WTC11 (cell line): ENCODE measurements at regions not wholly inside any gene's neighbourhood (a gene's known extent, or its start where the extent isn't known, plus 50 kb on each side); places are given as distances from the start of the nearest gene placed in this dataset.

Experiments used
- ATAC-seq: fragments of 200-7000 bp; cut with Tn5 transposase; 2 replicates; pipeline ENCODE4 v1.10.0; 2021; ENCODE audit warnings: mild to moderate bottlenecking, moderate library complexity
- CTCF ChIA-PET: fragments of 300-600 bp; sonication (Branson Sonifier 250); formaldehyde crosslinking; loops from one replicate; lab custom pipeline; 2021; ENCODE audit warnings: antibody characterized with exemption; lab: Charles Lee
- POLR2A ChIA-PET: fragments of 350-600 bp; sonication (Branson Sonifier 250); formaldehyde crosslinking; loops from one replicate; lab custom pipeline; 2021; ENCODE audit warnings: antibody characterized with exemption; lab: Charles Lee
- DNase-seq: peaks from one replicate; pipeline ENCODE4 v3.0.0; 2021; ENCODE audit warnings: low spot score
- H3K27ac Mint-ChIP-seq: 2 replicates; pipeline ENCODE4 v1.8.0; 2021; ENCODE audit warnings: mixed read lengths
- H3K27me3 Mint-ChIP-seq: 2 replicates; pipeline ENCODE4 v1.8.0; 2021; ENCODE audit warnings: low read depth, mild to moderate bottlenecking, moderate library complexity, mixed read lengths
- H3K36me3 Mint-ChIP-seq: 2 replicates; pipeline ENCODE4 v1.8.0; 2021; ENCODE audit warnings: mixed read lengths
- H3K4me1 Mint-ChIP-seq: 2 replicates; pipeline ENCODE4 v1.8.0; 2022; ENCODE audit warnings: mixed read lengths
- H3K4me3 Mint-ChIP-seq: 2 replicates; pipeline ENCODE4 v1.8.0; 2021; ENCODE audit warnings: mild to moderate bottlenecking, moderate library complexity, mixed read lengths
- H3K9me3 Mint-ChIP-seq: 2 replicates; pipeline ENCODE4 v1.8.0; 2021; ENCODE audit warnings: mixed read lengths
- ARID4B ChIP-seq: sonication (generic); formaldehyde crosslinking; IDR thresholded peaks from 2 replicates; pipeline ENCODE4 v1.8.0; 2023; ENCODE audit warnings: missing genetic modification reagents, mild to moderate bottlenecking, borderline replicate concordance
- ATF6 ChIP-seq: sonication (generic); formaldehyde crosslinking; IDR thresholded peaks from 2 replicates; pipeline ENCODE4 v1.8.1; 2023; ENCODE audit warnings: mild to moderate bottlenecking, missing genetic modification reagents
- ERG ChIP-seq: fragments of 250-450 bp; sonication (Bioruptor Pico); IDR thresholded peaks from 2 replicates; pipeline ENCODE4 v1.8.0; 2021; ENCODE audit warnings: mild to moderate bottlenecking
- ETV6 ChIP-seq: sonication (generic); formaldehyde crosslinking; IDR thresholded peaks from 2 replicates; pipeline ENCODE4 v1.8.1; 2022; ENCODE audit warnings: mild to moderate bottlenecking, missing genetic modification reagents
- GRHL2 ChIP-seq: fragments of 250-450 bp; sonication (Bioruptor Pico); IDR thresholded peaks from 2 replicates; pipeline ENCODE4 v1.8.0; 2022; ENCODE audit warnings: mild to moderate bottlenecking, moderate library complexity; ENCODE audit not compliant: insufficient replicate concordance, severe bottlenecking
- HMGA2 ChIP-seq: fragments of 250-450 bp; sonication (Bioruptor Pico); IDR thresholded peaks from 2 replicates; pipeline ENCODE4 v1.4.0; 2021; ENCODE audit warnings: mild to moderate bottlenecking, moderate library complexity
- IRF2 ChIP-seq: sonication (generic); formaldehyde crosslinking; IDR thresholded peaks from 2 replicates; pipeline ENCODE4 v1.8.0; 2022; ENCODE audit warnings: low read depth, missing genetic modification reagents, borderline replicate concordance
- NFATC4 ChIP-seq: fragments of 250-450 bp; sonication (Bioruptor Pico); IDR thresholded peaks from 2 replicates; pipeline ENCODE4 v1.9.0; 2021; ENCODE audit warnings: mild to moderate bottlenecking
- NFE2L1 ChIP-seq: sonication (generic); formaldehyde crosslinking; IDR thresholded peaks from 2 replicates; pipeline ENCODE4 v1.8.1; 2023; ENCODE audit warnings: missing genetic modification reagents
- OVOL2 ChIP-seq: fragments of 250-450 bp; sonication (Bioruptor Pico); IDR thresholded peaks from 2 replicates; pipeline ENCODE4 v1.9.0; 2021; ENCODE audit warnings: mild to moderate bottlenecking, borderline replicate concordance
- ZNF121 ChIP-seq: sonication (generic); formaldehyde crosslinking; IDR thresholded peaks from 2 replicates; pipeline ENCODE4 v1.8.0; 2023; ENCODE audit warnings: missing genetic modification reagents
- ZNF219 ChIP-seq: sonication (generic); formaldehyde crosslinking; IDR thresholded peaks from 2 replicates; pipeline ENCODE4 v1.8.0; 2023; ENCODE audit warnings: missing genetic modification reagents, mild to moderate bottlenecking, borderline replicate concordance
- ZNF425 ChIP-seq: fragments of 250-450 bp; sonication (Bioruptor Pico); conservative IDR thresholded peaks from 2 replicates; pipeline ENCODE4 v1.9.0; 2021; ENCODE audit warnings: mild to moderate bottlenecking
- TF ChIP-seq, protein P1 (sequence below): sonication (generic); formaldehyde crosslinking; IDR thresholded peaks from 2 replicates; pipeline ENCODE4 v1.8.0; 2023; ENCODE audit warnings: mild to moderate bottlenecking, missing genetic modification reagents
- TF ChIP-seq, protein P2 (sequence below): sonication (generic); formaldehyde crosslinking; IDR thresholded peaks from 2 replicates; pipeline ENCODE4 v1.8.1; 2023; ENCODE audit warnings: mild to moderate bottlenecking, missing genetic modification reagents, borderline replicate concordance

GRCh38 chr21:38752051-38752505, 53.7 kb upstream of the ETS2 start:
- Mint-ChIP-seq H3K4me3 (no peak overlapping the region), H3K27ac (no peak overlapping the region), H3K27me3 (no peaks in the 10 kb centered on the region), H3K4me1 (peaks cover 15% of the 10 kb centered on the region), H3K9me3 (peaks cover 2% of the 10 kb centered on the region), H3K36me3 (no peaks in the 10 kb centered on the region)
- ChIA-PET CTCF (interaction anchor here (1.1 kb wide), 1 partner anchor 8 kb away, joined by 3 read pairs; no protein-coding TSS in a partner anchor), POLR2A (no interaction called here)
- TF ChIP-seq, protein P1, sequence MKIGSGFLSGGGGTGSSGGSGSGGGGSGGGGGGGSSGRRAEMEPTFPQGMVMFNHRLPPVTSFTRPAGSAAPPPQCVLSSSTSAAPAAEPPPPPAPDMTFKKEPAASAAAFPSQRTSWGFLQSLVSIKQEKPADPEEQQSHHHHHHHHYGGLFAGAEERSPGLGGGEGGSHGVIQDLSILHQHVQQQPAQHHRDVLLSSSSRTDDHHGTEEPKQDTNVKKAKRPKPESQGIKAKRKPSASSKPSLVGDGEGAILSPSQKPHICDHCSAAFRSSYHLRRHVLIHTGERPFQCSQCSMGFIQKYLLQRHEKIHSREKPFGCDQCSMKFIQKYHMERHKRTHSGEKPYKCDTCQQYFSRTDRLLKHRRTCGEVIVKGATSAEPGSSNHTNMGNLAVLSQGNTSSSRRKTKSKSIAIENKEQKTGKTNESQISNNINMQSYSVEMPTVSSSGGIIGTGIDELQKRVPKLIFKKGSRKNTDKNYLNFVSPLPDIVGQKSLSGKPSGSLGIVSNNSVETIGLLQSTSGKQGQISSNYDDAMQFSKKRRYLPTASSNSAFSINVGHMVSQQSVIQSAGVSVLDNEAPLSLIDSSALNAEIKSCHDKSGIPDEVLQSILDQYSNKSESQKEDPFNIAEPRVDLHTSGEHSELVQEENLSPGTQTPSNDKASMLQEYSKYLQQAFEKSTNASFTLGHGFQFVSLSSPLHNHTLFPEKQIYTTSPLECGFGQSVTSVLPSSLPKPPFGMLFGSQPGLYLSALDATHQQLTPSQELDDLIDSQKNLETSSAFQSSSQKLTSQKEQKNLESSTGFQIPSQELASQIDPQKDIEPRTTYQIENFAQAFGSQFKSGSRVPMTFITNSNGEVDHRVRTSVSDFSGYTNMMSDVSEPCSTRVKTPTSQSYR (CRISPR knock-in tag), result no peak
- TF ChIP-seq NFE2L1 (CRISPR knock-in tag) (no peak), GRHL2 (CRISPR knock-in tag) (no peak), NFATC4 (CRISPR knock-in tag) (no peak), ZNF425 (CRISPR knock-in tag) (no peak), ARID4B (CRISPR knock-in tag) (no peak), IRF2 (no peak), ZNF121 (no peak), HMGA2 (CRISPR knock-in tag) (no peak), OVOL2 (CRISPR knock-in tag) (no peak), ATF6 (CRISPR knock-in tag) (no peak), ZNF219 (CRISPR knock-in tag) (no peak), ETV6 (CRISPR knock-in tag) (no peak), ERG (CRISPR knock-in tag) (no peak)
- TF ChIP-seq, protein P2, sequence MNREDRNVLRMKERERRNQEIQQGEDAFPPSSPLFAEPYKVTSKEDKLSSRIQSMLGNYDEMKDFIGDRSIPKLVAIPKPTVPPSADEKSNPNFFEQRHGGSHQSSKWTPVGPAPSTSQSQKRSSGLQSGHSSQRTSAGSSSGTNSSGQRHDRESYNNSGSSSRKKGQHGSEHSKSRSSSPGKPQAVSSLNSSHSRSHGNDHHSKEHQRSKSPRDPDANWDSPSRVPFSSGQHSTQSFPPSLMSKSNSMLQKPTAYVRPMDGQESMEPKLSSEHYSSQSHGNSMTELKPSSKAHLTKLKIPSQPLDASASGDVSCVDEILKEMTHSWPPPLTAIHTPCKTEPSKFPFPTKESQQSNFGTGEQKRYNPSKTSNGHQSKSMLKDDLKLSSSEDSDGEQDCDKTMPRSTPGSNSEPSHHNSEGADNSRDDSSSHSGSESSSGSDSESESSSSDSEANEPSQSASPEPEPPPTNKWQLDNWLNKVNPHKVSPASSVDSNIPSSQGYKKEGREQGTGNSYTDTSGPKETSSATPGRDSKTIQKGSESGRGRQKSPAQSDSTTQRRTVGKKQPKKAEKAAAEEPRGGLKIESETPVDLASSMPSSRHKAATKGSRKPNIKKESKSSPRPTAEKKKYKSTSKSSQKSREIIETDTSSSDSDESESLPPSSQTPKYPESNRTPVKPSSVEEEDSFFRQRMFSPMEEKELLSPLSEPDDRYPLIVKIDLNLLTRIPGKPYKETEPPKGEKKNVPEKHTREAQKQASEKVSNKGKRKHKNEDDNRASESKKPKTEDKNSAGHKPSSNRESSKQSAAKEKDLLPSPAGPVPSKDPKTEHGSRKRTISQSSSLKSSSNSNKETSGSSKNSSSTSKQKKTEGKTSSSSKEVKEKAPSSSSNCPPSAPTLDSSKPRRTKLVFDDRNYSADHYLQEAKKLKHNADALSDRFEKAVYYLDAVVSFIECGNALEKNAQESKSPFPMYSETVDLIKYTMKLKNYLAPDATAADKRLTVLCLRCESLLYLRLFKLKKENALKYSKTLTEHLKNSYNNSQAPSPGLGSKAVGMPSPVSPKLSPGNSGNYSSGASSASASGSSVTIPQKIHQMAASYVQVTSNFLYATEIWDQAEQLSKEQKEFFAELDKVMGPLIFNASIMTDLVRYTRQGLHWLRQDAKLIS (CRISPR knock-in tag), result no peak
- ATAC-seq (no peak), DNase-seq (no peak)
